HUES64 (cell line): ENCODE measurements at regions not wholly inside any gene's neighbourhood (a gene's known extent, or its start where the extent isn't known, plus 50 kb on each side); places are given as distances from the start of the nearest gene placed in this dataset.

Experiments used
- H3K27ac ChIP-seq: 2 replicates; pipeline ENCODE4 v1.7.0; 2013; ENCODE audit warnings: low read depth, low read length, inconsistent platforms
- H3K27me3 ChIP-seq: 2 replicates; pipeline ENCODE4 v1.6.1; 2013; ENCODE audit warnings: mild to moderate bottlenecking, low read length; ENCODE audit not compliant: insufficient read depth
- H3K36me3 ChIP-seq: 2 replicates; pipeline ENCODE4 v1.6.1; 2013; ENCODE audit warnings: mild to moderate bottlenecking, low read length; ENCODE audit not compliant: insufficient read depth
- H3K4me1 ChIP-seq: 2 replicates; pipeline ENCODE4 v1.6.1; 2013; ENCODE audit warnings: mild to moderate bottlenecking, low read length, moderate library complexity; ENCODE audit not compliant: insufficient read depth
- H3K4me3 ChIP-seq: 2 replicates; pipeline ENCODE4 v1.5.1; 2013; ENCODE audit warnings: mild to moderate bottlenecking, low read length, moderate library complexity
- H3K9ac ChIP-seq: 2 replicates; pipeline ENCODE4 v1.6.1; 2013; ENCODE audit warnings: mild to moderate bottlenecking, low read depth, low read length
- H3K9me3 ChIP-seq: 2 replicates; pipeline ENCODE4 v1.6.1; 2013; ENCODE audit warnings: low read depth, low read length; ENCODE audit not compliant: insufficient read depth
- WGBS: fragments of 150-250, 120-280 bp; methylation state at CpG from one replicate; pipeline ENCODE4 v1.1.7; 2013; ENCODE audit warnings: missing lambda C conversion rate; 5-methylcytosine and 5-hydroxymethylcytosine counted together

DNA sequence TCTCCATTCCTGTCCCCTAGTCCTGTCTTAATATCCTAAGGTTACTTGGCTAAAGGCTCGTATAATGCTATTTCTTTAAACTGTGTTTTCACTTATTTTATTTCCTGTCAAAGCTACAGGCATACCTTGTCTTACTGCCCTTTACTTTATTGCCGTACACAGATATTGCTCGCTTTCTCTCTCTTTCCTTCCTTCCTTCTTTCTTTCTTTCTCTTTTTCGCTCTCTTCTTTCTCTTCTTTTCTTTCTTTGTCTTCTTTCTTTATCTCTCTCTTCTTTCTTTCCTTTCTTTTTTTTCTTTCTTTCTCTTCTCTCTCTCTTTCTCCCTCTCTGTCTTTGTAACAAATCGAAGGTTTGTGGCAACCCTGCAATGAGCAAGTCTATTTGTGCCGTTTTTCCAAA lies 123.9 kb upstream of the ARHGAP5 start:
- no peak overlapping the region for H3K27ac ChIP-seq
- peaks cover 20% of the 10 kb centered on the region for H3K4me1 ChIP-seq
- 92% methylated on average over 6 of the region's 6 CpGs for WGBS
- 0 out of 2 replicates have a peak, but pooled peaks cover 2% of the 10 kb centered on the region for H3K9me3 ChIP-seq
- H3K27me3 ChIP-seq, result no peaks in the 10 kb centered on the region
- no peaks in the 10 kb centered on the region for H3K36me3 ChIP-seq
- no peak overlapping the region for H3K4me3 ChIP-seq
- no peak overlapping the region for H3K9ac ChIP-seq

DNA sequence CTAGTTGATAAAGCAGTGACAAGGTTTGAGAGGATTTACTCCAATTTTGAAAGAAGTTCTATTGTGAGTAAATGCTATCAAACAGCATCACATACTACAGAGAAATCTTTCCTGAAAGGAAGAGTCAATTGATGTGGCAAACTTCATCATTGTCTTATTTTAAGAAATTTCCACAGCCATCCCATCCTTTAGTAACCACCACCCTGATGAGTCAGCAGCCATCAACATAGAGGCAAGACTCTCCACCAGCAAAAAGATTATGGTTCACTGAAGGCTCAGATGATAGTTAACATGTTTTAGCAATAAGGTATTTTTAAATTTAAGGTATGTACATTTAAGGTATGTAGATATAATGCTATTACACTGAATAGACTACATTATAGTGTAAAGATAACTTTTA lies 122.1 kb upstream of the ARHGAP5 start:
- no peaks in the 10 kb centered on the region for H3K27me3 ChIP-seq
- no peaks in the 10 kb centered on the region for H3K36me3 ChIP-seq
- H3K9me3 ChIP-seq, result 0 out of 2 replicates have a peak, but pooled peaks cover 2% of the 10 kb centered on the region
- H3K9ac ChIP-seq, result no peak overlapping the region
- peaks cover 18% of the 10 kb centered on the region for H3K4me1 ChIP-seq
- no peak overlapping the region for H3K27ac ChIP-seq
- no peak overlapping the region for H3K4me3 ChIP-seq

DNA sequence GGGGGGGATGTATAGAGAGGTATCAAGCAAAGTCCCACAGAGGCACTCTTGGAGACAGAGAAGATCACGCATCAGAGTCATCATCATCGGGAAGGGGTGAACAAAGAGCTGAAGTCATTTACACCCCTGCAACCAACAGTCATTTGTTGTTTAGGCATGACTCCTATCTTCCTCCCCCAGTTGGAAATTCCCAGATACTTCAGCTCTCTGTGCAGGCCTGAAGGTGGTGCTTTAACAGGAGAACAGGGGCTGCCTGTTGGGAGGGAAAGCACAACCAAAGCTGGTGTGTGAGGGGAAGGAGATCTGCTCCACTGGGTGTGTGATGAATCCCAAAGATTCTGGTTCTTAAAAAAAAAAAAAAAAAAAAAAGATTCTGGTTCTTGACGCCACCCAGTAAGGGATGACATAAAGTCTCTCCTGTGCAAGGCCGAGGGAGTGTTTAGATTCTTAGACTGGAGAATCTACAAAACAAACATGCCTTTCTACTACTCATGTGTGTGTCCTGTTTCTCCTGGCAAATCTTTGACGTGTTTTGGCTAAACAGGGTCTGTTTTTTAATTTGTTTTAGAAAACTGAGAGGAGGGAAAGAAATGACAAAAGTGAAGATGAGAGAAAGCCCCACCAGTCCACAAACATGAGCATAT lies 121.0 kb upstream of the ARHGAP5 start:
- Histone ChIP-seq H3K4me1 (peaks cover 8% of the 10 kb centered on the region), H3K9ac (no peak overlapping the region), H3K27me3 (no peaks in the 10 kb centered on the region), H3K27ac (no peak overlapping the region), H3K4me3 (no peak overlapping the region), H3K36me3 (no peaks in the 10 kb centered on the region), H3K9me3 (0 out of 2 replicates have a peak, but pooled peaks cover 2% of the 10 kb centered on the region)
- 78% methylated on average over 5 of the region's 5 CpGs for WGBS

DNA sequence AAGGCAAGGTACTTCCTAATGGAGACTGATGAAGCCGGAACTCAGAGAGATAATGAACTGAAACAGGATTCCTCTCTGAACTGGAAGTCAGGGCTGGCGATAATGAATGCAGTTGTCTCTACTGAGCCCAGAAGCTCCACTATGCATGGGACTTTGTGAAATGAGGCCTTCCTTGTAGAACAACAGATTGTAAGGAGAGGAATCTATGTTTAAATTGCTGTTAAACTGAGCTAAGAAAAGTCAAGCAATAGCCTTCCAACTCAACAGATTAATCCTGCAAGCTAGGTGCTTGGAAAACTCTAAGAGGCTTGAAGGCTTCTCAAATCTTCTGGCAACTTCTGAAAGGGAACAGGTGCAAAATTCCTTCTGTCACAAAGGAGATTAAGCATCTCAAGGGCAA lies 119.5 kb upstream of the ARHGAP5 start:
- 95% methylated on average over 2 of the region's 2 CpGs for WGBS
- 0 out of 2 replicates have a peak, but pooled peaks cover 2% of the 10 kb centered on the region for H3K9me3 ChIP-seq
- no peak overlapping the region for H3K27ac ChIP-seq
- no peaks in the 10 kb centered on the region for H3K36me3 ChIP-seq
- no peak overlapping the region for H3K4me3 ChIP-seq
- no peaks in the 10 kb centered on the region; the same call in 1 of the 2 replicates for H3K4me1 ChIP-seq
- no peak overlapping the region for H3K9ac ChIP-seq
- no peaks in the 10 kb centered on the region for H3K27me3 ChIP-seq

DNA sequence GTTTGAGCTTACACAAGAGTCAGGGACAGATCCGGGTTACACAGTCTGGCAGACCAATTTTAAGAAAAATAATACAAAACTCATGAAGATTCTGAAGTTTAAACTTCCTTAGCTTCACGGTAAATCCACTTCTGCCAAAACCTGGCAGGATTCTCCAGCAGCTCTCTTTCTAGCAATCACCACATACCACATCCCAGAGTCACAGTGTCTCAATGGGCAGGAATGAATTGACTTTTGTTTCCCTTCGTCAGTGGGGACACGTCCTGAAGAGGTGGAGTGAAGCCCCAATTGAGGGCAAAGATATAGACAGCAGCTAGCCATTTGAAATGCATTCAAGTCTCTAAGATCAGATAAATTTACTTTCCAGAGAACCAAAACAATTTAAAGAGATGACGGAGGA lies 117.1 kb upstream of the ARHGAP5 start:
- H3K9me3 ChIP-seq, result 0 out of 2 replicates have a peak, but pooled peaks cover 2% of the 10 kb centered on the region
- H3K27me3 ChIP-seq, result no peaks in the 10 kb centered on the region
- H3K36me3 ChIP-seq, result no peaks in the 10 kb centered on the region
- H3K4me3 ChIP-seq, result no peak overlapping the region
- no peak overlapping the region for H3K9ac ChIP-seq
- H3K4me1 ChIP-seq, result no peaks in the 10 kb centered on the region; the same call in 1 of the 2 replicates
- no peak overlapping the region for H3K27ac ChIP-seq
- WGBS, result 92% methylated on average over 5 of the region's 5 CpGs

DNA sequence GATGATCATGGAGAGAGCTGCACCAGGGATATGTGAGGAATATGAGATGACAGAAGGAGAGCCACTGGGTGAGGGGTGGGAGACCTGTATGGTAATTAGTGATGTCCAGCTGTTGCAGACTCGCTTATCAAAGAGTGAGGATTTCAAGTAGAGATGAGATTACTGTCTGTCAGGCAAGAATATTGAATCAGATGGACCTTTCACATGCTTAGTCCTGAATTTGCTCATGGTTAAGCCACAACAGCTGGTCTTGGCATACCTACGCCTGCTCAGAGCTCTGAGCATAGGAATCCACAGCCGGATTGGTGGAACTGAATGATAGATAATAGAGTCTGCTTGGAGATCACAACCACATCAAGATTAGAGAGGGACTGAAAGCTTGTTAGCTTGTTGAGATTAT lies 115.2 kb upstream of the ARHGAP5 start:
- Histone ChIP-seq H3K27ac (no peak overlapping the region), H3K9ac (no peak overlapping the region), H3K9me3 (0 out of 2 replicates have a peak, but pooled peaks cover under 1% of the 10 kb centered on the region), H3K27me3 (no peaks in the 10 kb centered on the region), H3K4me3 (no peak overlapping the region), H3K4me1 (no peaks in the 10 kb centered on the region; the same call in 1 of the 2 replicates), H3K36me3 (no peaks in the 10 kb centered on the region)
- 90% methylated on average over 3 of the region's 3 CpGs for WGBS

DNA sequence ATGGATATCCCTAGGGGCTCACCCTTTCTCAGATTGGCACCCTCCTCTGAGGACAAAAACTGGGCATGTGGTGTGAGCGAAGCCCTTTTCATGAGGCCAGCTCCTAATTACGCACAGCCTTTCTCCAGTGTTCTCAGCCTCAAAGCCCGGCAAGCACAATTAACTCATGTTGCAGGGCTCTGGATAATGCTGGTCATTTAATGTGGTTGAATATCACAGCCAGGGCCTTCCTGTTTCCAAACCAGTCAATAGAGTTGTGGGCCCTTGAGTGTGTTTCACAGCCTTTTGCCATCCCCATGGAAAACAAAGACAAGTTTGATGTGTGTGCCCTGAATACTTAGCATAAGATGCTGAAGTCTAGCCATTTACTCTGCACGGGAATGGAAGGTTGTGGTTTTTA lies 114.2 kb upstream of the ARHGAP5 start:
- Histone ChIP-seq H3K36me3 (no peaks in the 10 kb centered on the region), H3K4me1 (no peaks in the 10 kb centered on the region; the same call in 1 of the 2 replicates), H3K4me3 (no peak overlapping the region), H3K27ac (no peak overlapping the region), H3K9me3 (no peaks in the 10 kb centered on the region), H3K27me3 (no peaks in the 10 kb centered on the region), H3K9ac (no peak overlapping the region)
- WGBS, result 91% methylated on average over 4 of the region's 4 CpGs

DNA sequence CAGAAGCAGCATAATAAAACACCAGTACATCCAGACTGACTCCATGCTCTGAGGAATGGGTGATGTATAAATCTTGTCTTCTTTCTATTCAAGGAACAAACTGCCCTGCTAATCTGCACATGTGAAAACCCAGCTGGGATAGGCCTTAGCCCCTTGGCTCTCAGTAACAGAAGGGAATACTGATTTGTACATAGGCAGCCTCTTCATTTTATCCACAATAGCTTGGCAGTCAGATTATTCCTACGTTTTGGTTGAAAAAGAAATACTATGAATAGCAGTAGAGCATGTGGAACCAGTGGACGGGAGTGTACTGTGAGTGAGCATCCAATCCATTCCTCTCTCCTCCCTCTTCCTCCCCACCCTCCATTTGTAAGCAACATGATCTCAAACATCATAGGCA lies 113.5 kb upstream of the ARHGAP5 start:
- no peaks in the 10 kb centered on the region for H3K27me3 ChIP-seq
- no peak overlapping the region for H3K9ac ChIP-seq
- H3K9me3 ChIP-seq, result no peaks in the 10 kb centered on the region
- no peaks in the 10 kb centered on the region; the same call in 1 of the 2 replicates for H3K4me1 ChIP-seq
- no peak overlapping the region for H3K4me3 ChIP-seq
- 100% methylated on average over 1 of the region's 2 CpGs for WGBS
- no peak overlapping the region for H3K27ac ChIP-seq
- H3K36me3 ChIP-seq, result no peaks in the 10 kb centered on the region

DNA sequence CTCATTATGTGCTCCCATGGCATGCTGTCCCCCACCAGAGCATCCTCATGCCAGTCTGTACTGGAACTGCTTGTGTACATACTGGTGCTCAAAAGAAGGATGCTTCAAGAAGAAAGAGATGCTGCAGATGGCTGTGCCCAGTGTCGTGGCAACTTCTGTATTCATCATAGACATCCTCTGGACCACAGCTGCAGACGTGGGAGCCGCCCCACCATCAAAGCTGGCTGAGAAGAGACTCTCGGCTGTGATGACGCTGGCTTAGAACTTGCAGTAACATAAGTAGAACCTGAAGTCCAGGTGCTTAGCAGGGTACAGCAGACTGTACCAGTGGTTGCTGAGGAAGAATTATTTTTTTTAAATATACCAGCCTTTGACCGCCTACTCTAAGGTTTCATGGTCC lies 112.6 kb upstream of the ARHGAP5 start:
- H3K4me3 ChIP-seq, result no peak overlapping the region
- WGBS, result 95% methylated on average over 6 of the region's 6 CpGs
- H3K36me3 ChIP-seq, result no peaks in the 10 kb centered on the region
- H3K9ac ChIP-seq, result no peak overlapping the region
- no peak overlapping the region for H3K27ac ChIP-seq
- no peaks in the 10 kb centered on the region; the same call in 1 of the 2 replicates for H3K4me1 ChIP-seq
- H3K9me3 ChIP-seq, result no peaks in the 10 kb centered on the region
- no peaks in the 10 kb centered on the region for H3K27me3 ChIP-seq

DNA sequence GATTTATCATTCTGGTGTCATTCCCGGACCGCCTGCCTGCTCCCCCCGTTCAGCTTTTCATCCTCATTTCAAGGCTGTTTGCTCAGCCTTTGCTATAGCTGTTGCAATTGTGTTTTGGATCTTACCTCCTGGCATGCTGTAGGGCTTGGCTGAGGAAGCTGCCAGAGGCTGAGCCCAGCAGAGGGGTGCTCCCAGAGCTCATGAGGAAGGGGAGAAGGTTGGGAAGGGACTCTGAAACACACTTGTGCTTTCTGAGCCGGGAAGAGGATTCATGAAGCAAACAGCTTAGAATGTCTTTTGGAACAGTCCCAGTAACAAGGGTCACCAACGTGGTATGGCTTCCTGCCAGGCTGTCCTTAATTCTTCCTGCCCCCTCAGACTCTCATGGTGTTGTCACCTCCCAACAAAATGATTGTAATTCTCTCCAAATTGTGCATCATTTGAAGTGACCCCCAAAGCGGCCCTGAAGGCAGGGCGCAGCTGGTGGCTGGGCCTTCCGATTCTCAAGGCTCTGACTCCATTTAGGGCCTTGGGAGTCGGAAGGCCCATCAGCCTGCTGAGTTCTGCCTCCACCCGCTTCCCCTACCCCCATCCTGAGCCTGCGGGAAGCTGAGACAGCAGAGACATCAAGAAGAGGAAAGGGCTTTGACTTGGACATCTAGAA lies 111.9 kb upstream of the ARHGAP5 start:
- WGBS, result 94% methylated on average over 11 of the region's 11 CpGs
- H3K36me3 ChIP-seq, result no peaks in the 10 kb centered on the region
- H3K27ac ChIP-seq, result no peak overlapping the region
- H3K9me3 ChIP-seq, result no peaks in the 10 kb centered on the region; the same call in 1 of the 2 replicates
- H3K27me3 ChIP-seq, result no peaks in the 10 kb centered on the region
- H3K4me1 ChIP-seq, result no peaks in the 10 kb centered on the region; the same call in 1 of the 2 replicates
- H3K4me3 ChIP-seq, result no peak overlapping the region
- H3K9ac ChIP-seq, result no peak overlapping the region

DNA sequence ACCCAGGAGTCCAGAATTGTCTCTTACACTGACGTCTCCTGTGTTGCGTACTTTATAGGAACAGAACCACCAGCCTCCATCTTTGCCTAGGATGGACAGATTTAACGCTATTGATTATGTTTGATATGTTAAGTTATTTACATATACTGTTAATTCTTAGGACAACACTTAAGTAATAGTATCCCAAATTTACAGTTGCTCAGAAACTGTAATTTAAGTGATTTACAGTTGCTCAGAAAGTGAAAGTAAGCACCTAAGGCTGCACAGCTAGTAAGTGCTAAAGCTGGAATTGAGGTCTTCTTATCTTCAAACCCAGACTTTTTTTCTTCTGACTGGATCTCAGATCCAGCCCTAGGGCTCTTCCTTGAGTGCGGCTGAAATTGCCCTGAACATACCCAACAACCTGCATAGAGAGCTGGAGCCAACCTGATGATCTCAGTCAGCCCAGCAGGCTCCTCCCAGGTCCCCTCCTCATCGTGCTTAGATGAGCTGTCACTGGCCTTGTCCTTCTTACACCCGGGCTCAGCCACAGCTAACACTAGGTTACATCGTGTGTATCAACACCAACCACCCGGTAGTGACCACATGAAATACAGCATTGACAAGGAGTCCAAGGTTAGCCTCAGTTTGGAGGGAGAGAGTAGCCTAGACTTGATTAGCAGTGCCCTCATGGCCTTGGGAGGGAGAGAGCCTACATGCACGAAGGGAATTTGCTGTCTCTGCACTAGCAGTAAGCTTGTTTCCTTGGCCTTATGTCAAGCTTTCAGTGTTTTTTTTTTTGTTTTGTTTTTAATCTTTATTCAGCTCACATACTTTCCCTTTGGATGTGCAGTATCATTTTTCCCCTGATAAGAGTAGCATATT lies 111.1 kb upstream of the ARHGAP5 start:
- no peak overlapping the region for H3K27ac ChIP-seq
- WGBS, result 89% methylated on average over 8 of the region's 9 CpGs

More for the DNA sequence above, 111.1 kb upstream of the ARHGAP5 start:
- Histone ChIP-seq H3K9ac (no peak overlapping the region), H3K4me1 (no peaks in the 10 kb centered on the region; the same call in 1 of the 2 replicates), H3K9me3 (peaks cover 4% of the 10 kb centered on the region; the same call in 1 of the 2 replicates), H3K36me3 (no peaks in the 10 kb centered on the region), H3K4me3 (no peak overlapping the region), H3K27me3 (no peaks in the 10 kb centered on the region)
